ENCODE measurements at regions not wholly inside any gene's neighbourhood (a gene's known extent, or its start where the extent isn't known, plus 50 kb on each side); places are given as distances from the start of the nearest gene placed in this dataset.

GRCh38 chr13:106683918-106684317, 116.0 kb upstream of the ARGLU1 start:
- TF ChIP-seq POLR2AphosphoS5 (IDR thresholded peaks at IDR 0.05) (no peak), CTCF (IDR thresholded peaks at IDR 0.05) (no peak), EP300 (IDR thresholded peaks at IDR 0.05) (no peak), POLR2A (IDR thresholded peaks at IDR 0.05) (no peak)
